HG02884 (cell line): ENCODE measurements at regions not wholly inside any gene's neighbourhood (a gene's known extent, or its start where the extent isn't known, plus 50 kb on each side); places are given as distances from the start of the nearest gene placed in this dataset.

ENCODE experiments used
- ATAC-seq: cut with Tn5 transposase; IDR thresholded peaks from one replicate; pipeline ENCODE4 v1.9.1; 2021; ENCODE audit warnings: mild to moderate bottlenecking, moderate library complexity; ENCODE audit not compliant: unreplicated experiment

DNA sequence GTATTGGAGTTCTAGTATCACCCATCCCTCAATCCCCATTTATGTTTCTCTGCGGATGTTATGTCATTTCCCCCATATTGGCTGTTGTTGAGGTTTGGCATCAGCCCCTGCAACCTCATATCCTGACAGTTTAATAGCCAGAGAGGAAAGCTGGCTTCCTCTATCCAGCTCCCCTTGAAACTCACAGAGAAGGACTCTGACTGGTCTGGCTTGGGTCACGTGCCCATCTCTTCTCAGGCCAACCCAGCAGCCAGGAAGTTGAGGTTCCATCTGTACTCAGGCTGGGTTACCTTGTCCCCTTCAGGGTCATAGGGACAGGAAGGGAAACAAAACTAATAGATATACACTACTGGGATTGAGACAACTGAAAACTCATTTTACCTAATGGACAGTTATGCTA lies 148.0 kb upstream of the SLC14A2 start:
- ATAC-seq = no peak

DNA sequence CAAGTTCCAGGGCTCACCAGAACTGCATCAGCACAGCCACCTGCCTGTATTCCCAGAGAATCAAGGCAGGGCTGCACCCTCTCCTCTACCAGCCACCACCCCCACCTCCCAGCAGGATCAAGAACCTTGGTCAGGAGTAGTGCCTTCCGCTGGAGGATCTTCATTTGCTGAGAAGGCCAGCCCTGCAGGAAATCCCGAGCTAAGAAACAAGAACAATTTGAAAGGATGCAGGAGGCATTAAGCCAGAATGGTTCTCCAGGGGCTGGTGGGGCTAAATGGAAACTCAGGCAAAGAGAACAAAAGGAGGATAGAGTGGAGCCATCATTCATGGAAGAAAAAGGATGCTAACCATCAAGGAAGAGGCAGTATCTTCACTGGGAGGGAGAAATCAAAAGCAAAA lies 147.3 kb upstream of the SLC14A2 start:
- no peak for ATAC-seq

DNA sequence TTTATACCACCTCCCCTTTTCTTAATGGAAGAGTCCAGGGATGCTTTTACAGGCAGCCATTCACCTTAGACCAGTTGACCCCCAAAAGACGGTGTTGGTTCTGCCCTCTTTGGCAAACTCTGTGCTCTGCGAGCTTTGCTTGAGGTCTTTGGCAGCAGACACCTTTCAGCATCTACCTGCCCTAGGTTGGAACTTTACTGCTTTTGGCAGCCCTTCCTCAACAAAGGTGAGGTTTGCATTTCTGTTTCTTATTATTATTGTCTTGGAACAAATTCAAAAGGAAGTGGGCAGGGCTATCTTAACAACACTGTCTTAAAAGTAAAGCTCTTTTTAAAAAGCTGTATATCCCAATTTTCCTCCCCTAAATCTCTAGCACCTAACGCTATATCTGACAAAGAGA lies 136.4 kb upstream of the SLC14A2 start:
- no peak for ATAC-seq

DNA sequence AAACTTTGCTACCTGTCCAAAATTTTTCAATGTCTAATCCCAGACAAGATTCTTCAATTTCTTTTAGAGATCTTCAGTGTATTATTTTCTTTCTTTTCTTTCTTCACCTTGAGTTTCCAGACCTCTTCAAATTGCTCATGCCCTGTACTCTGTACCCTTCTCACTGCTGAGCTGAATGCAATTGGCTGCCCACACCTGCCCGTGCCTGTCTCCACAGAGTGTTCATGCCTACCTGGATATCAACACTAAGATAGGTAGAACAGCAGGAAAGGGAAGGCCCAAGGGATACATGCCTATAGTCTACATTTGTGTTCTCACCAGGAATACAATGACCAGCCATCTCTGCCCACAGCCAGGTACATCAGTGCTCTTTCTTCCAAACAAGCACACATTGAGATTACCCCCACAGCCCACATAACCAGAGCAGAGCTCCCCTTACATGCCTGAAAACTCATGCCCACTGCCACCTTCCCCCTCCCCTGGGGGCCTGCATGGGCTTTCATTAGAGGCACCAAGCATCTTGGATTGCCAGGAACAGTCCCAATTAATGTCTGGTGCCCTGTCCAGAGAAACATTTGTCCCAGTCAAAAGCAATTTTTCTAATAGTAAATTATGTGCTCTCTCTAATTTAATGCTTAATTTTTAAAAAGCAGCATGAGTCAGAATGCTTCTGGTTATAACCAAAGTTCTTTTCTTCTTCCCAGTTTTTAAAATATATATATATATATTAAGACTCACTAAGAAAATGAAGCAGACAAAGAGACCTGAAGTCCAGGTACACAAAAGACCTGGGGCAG lies 134.9 kb upstream of the SLC14A2 start:
- ATAC-seq = no peak

- ATAC-seq = no peak
These were observed 133.5 kb upstream of the SLC14A2 start for GRCh38 chr18:45481821-45482220.

- no peak for ATAC-seq
These were observed 133.0 kb upstream of the SLC14A2 start for GRCh38 chr18:45482286-45482685.

GRCh38 chr18:45487581-45487980 lies 127.7 kb upstream of the SLC14A2 start:
- ATAC-seq = no peak

DNA sequence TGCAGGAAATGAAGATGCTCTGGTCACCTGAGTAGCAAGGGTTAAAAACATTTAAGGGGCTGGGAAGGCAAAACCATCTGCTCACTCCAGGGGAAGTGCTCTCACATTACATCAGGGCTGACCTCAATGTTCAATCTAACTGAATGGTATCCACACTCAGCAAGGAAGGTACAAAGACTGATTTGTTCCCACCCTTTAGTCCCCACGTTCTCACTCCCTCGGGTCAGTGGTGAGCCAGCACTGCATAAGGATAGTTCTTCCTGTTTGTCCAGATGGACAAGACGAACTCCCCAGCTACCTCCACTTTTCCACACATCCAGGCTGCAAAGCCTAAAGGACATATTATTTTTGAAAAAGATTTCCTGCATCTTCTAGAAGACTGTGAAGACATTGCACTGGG lies 126.6 kb upstream of the SLC14A2 start:
- ATAC-seq = no peak

- no peak for ATAC-seq
These were observed 121.4 kb upstream of the SLC14A2 start for GRCh38 chr18:45493830-45494229.

- ATAC-seq = no peak
These were observed 120.5 kb upstream of the SLC14A2 start for GRCh38 chr18:45494811-45495210.

- no peak for ATAC-seq
These were observed 118.5 kb upstream of the SLC14A2 start for GRCh38 chr18:45496741-45497140.

DNA sequence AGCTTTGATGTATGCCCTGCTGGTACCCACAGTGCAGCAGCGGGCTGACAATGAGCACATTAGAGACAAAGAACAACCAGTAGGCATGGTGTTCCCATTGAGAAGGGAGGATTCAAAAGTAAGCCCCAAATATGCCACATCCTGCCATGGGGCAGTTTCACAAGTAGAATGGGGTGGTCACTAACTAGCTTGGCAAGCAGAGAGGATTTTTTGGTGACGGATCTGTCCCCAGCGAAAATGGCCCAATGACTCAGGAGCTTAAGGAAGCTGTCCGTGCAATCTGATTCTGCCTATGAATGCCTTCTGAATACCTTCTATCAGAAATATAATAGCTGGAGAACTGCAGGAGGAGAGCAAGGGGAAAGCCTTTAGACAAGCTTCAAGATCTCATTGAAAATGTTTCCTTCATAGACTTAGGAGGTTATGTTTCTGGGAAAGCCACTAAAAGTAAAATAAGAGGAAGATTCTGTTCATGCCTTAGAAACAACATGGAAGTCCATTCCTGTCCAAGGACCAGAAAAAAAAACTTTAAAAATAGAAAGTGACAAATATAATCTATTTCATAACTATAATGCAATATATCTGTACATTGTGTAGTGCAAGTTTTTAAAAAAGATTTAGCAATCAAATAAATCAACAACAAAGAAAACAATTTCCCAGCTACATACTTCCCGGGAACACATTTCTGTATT lies 117.5 kb upstream of the SLC14A2 start:
- ATAC-seq = no peak

DNA sequence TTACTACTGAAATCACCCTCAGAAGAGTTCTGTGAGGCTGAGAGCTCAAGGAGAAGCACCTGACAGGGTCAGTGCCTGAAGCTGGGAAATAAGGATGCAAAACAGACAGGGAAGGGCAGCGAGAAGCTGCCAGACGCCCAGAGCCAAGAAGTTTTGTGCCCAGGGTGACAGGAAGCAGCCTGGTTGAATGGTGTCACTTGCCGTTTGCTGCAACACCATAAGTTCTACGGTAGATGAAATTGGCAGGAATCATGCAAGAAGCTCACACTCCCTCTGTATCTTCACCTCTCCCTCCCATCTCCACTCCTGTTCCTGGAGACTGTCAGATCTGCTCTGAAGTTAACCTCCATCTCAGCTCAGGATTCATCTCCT lies 117.0 kb upstream of the SLC14A2 start:
- ATAC-seq = no peak

DNA sequence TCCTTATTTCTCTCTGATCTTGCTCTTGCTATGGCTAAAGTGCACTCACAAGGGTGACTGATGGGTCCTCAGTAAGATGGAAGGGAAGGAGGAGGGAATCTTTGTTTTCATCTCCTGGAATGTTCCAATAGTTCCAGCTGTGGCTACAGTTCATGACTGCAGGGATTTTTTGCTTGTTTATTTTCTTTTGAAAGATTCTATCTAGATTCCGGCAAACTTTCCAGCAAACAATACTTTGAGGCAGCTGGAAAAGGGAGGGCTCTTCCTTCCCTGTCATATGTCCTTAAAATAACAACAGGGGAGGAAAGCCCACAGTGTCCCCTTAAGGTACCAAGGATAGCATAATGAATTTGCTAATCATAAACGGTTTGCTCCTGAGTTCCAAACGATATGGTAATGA lies 111.3 kb upstream of the SLC14A2 start:
- no peak for ATAC-seq

DNA sequence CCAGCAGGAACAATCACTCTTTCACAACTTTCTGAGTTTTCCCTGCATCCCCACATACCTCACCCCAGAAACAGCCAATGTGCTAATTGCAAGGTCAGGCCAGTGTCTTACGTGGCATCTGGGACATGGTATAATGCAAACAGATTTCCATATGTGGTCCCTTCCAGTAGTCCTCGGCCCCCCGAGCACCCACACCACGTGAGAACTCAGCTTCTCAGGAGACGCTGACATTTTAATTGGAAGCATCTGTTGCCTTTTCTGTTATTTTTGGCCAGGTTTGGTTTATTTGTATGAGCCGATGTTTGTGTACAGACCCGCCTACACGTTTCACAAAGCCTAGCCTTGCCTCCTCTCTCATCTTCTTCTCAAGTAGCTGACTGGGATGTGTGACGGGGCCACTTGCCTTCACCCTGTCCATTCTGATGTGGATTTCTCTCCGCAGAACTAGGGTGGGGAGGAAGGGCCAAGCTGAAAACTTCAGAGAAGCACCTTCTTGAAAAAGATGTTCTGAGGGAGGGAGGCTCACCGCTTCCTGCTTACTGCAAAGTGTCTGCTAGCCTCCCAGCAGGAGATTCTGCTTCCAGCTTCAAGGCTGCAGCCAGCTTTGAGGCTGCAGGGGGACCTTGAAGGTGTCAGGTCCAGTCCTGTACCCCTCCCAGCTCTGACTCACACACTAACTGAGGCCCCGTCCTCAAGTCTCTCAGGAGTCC lies 109.6 kb upstream of the SLC14A2 start:
- no peak for ATAC-seq

DNA sequence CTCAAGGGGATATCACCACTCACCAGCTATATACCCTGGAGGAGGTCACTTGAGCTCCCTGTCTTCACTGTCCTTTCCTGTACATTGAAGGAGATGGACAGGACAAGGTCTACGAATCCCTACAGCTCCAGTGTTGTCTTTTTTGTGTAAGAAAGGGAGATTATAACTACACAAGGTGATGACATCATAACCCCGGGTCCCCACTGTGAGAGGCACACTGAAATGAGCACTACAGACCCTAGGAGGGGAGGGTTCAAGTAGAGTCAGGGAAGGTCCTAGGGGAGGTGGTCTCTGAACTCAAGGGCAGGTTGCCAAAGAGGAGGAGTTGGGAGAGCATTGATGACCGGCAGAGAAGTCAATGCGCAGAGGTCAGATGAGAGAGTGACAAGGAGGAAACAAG lies 108.3 kb upstream of the SLC14A2 start:
- ATAC-seq = no peak

GRCh38 chr18:45509535-45509934 lies 105.7 kb upstream of the SLC14A2 start:
- no peak for ATAC-seq

GRCh38 chr18:45510656-45511055 lies 104.6 kb upstream of the SLC14A2 start:
- ATAC-seq = no peak

DNA sequence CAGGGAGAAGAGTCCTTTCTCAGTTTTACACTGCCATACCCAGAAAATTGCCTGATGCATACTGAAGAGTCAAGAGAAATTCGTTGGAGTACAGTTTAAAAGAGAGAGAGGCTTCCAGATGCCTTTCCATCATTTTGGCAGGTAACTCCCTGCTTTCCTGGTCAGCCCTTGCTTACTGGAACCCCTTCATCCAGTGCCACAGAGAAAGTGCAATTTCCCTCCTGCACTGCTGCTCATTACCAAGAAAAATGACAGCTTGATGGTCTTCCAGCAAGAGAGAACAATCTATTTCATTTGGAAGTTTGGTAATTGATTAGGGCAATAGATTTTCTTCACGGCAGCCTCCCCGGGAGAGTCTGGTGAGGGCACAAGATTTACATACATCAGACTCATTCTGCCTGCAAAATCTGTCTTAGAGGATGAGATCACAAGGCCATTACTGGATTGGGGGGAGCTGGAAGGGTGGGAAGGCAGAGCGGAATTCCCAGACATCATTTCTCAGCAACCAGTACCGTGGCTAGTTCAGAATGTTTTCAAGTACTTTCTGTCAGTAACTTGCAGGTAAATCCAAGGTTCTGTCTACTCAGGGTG lies 102.8 kb upstream of the SLC14A2 start:
- ATAC-seq = no peak

- no peak for ATAC-seq
These were observed 98.0 kb upstream of the SLC14A2 start for GRCh38 chr18:45517181-45517741.
